ENCODE measurements at regions not wholly inside any gene's neighbourhood (a gene's known extent, or its start where the extent isn't known, plus 50 kb on each side); places are given as distances from the start of the nearest gene placed in this dataset.

- TF ChIP-seq EZH2phosphoT487 (conservative IDR thresholded peaks at IDR 0.05; ENCODE audit: low read length) = no peak
- TF ChIP-seq CTCF (IDR thresholded peaks at IDR 0.05; ENCODE audit: insufficient read depth, low read length, poor library complexity, severe bottlenecking) = no peak
These were observed 90.3 kb downstream of the RPRM start for GRCh38 chr2:153388246-153388645.

All from SU-DHL-6 (cell line).